HepG2 (cell line): ENCODE measurements at regions not wholly inside any gene's neighbourhood (a gene's known extent, or its start where the extent isn't known, plus 50 kb on each side); places are given as distances from the start of the nearest gene placed in this dataset.

ENCODE experiments used
- ATAC-seq: fragments of 200-7000 bp; cut with Tn5 transposase; 3 replicates; pipeline ENCODE4 v1.9.1; 2020; ENCODE audit warnings: mild to moderate bottlenecking, moderate library complexity
- BruUV-seq: library from RNA; stranded (reverse); fragments of 400-500 nt; replicated peaks from 2 replicates; lab custom pipeline; 2021; lab: Mats Ljungman, UMichigan
- CTCF ChIA-PET: fragments of 300-600 bp; formaldehyde crosslinking; extraction: SDS; loops from one replicate; lab custom pipeline; 2021; ENCODE audit warnings: low total read pairs, inconsistent platforms, low intra/inter-chr PET ratio; lab: Yijun Ruan, JAX
- POLR2A ChIA-PET: fragments of 350-600 bp; sonication (Branson Sonifier 250); formaldehyde crosslinking; loops from one replicate; lab custom pipeline; 2020; ENCODE audit warnings: antibody characterized with exemption, inconsistent platforms; lab: Yijun Ruan, JAX
- DNase-seq: peaks from one replicate; pipeline ENCODE4 v3.0.0-alpha.2; 2015; ENCODE audit warnings: low spot score
- FAIRE-seq: peaks from 3 replicates; lab custom pipeline; 2011; peaks lifted over from hg19 to GRCh38; lab: Jason Lieb, UNC
- H2AFZ ChIP-seq: one replicate; pipeline ENCODE4 v1.6.1; 2011; ENCODE audit warnings: low read length, inconsistent platforms
- H3K27ac ChIP-seq: fragments of 300-600 bp; 3 replicates; pipeline ENCODE4 v1.8.0; 2011; ENCODE audit warnings: mixed run types, mild to moderate bottlenecking, mixed read lengths, low read length, inconsistent platforms; ENCODE audit not compliant: insufficient read depth; ENCODE audit errors: extremely low read length
- H3K27me3 ChIP-seq, 2 experiments: fragments of 200-600 bp in 1 of 2; 2 replicates in 1 of 2; 3 replicates in 1 of 2; pipeline versions ENCODE4 v1.6.0 to v1.8.0; 2011; ENCODE audit warnings: low read length in 2 of 2, mild to moderate bottlenecking in 2 of 2, moderate library complexity in 2 of 2, inconsistent platforms in 1 of 2; ENCODE audit not compliant: insufficient read depth in 2 of 2, control insufficient read depth in 1 of 2
- H3K36me3 ChIP-seq, 2 experiments: fragments of 200-600 bp in 1 of 2; replicated peaks in 1 of 2; 2 replicates in 1 of 2; 3 replicates in 1 of 2; pipeline versions ENCODE4 v1.5.1 to v1.8.0; 2011; ENCODE audit warnings: low read length in 2 of 2, inconsistent platforms in 1 of 2; ENCODE audit not compliant: insufficient read depth in 2 of 2, control insufficient read depth in 1 of 2
- H3K4me1 ChIP-seq: 2 replicates; pipeline ENCODE4 v1.5.1; 2012; ENCODE audit warnings: low read length, inconsistent platforms; ENCODE audit not compliant: insufficient read depth
- H3K4me2 ChIP-seq: 2 replicates; pipeline ENCODE4 v1.6.0; 2011; ENCODE audit warnings: low read depth, low read length, inconsistent platforms
- H3K4me3 ChIP-seq, 3 experiments: fragments of 200-600 bp in 1 of 3; sonication (generic), shearing (Covaris generic) in 1 of 3; replicated peaks in 1 of 3; 2 replicates each; pipeline ENCODE4 v1.5.1; 2011 to 2016; ENCODE audit warnings: low read length in 3 of 3, inconsistent platforms in 2 of 3, low read depth in 2 of 3, mild to moderate bottlenecking in 2 of 3, control low read depth in 1 of 3, mixed read lengths in 1 of 3; ENCODE audit not compliant: insufficient read depth in 1 of 3
- H3K79me2 ChIP-seq: one replicate; pipeline ENCODE4 v1.6.1; 2011; ENCODE audit warnings: low read length, inconsistent platforms; ENCODE audit not compliant: insufficient read depth
- H3K9ac ChIP-seq: 2 replicates; pipeline ENCODE4 v1.6.0; 2011; ENCODE audit warnings: mild to moderate bottlenecking, low read depth, low read length, inconsistent platforms; ENCODE audit not compliant: insufficient read depth
- H3K9me3 ChIP-seq: 2 replicates; pipeline ENCODE4 v1.5.1; 2012; ENCODE audit warnings: mild to moderate bottlenecking, low read length
- H4K20me1 ChIP-seq: 2 replicates; pipeline ENCODE4 v1.6.0; 2011; ENCODE audit warnings: inconsistent platforms, mild to moderate bottlenecking, low read length, moderate library complexity; ENCODE audit not compliant: insufficient read depth
- CBX5 ChIP-seq: sonication (generic); formaldehyde crosslinking; IDR thresholded peaks from 2 replicates; pipeline ENCODE4 v1.4.0; 2020; ENCODE audit warnings: missing genetic modification reagents, borderline replicate concordance
- DDIT3 ChIP-seq: sonication (generic); formaldehyde crosslinking; IDR thresholded peaks from 2 replicates; pipeline ENCODE4 v1.4.0; 2020; ENCODE audit warnings: mild to moderate bottlenecking, missing genetic modification reagents
- HMG20A ChIP-seq: IDR thresholded peaks from 2 replicates; pipeline ENCODE4 v1.6.1; 2016; ENCODE audit warnings: borderline replicate concordance
- SIX1 ChIP-seq: sonication (generic); formaldehyde crosslinking; IDR thresholded peaks from 2 replicates; pipeline ENCODE4 v1.4.0; 2020; ENCODE audit warnings: missing genetic modification reagents, borderline replicate concordance
- SMAD3 ChIP-seq: sonication (generic); formaldehyde crosslinking; IDR thresholded peaks from 2 replicates; pipeline ENCODE4 v1.4.0; 2020; ENCODE audit warnings: missing genetic modification reagents
- TARDBP ChIP-seq: sonication (generic); formaldehyde crosslinking; IDR thresholded peaks from 2 replicates; pipeline ENCODE4 v1.8.0; 2022; ENCODE audit warnings: mild to moderate bottlenecking, missing genetic modification reagents
- ZKSCAN1 ChIP-seq: fragments of 150-350 bp; IDR thresholded peaks from 2 replicates; pipeline ENCODE4 v1.6.1; 2014; ENCODE audit warnings: low read length
- ZNF557 ChIP-seq: sonication (generic); formaldehyde crosslinking; IDR thresholded peaks from 2 replicates; pipeline ENCODE4 v1.4.0; 2020; ENCODE audit warnings: missing genetic modification reagents
- ZNF746 ChIP-seq: sonication (generic); formaldehyde crosslinking; IDR thresholded peaks from 2 replicates; pipeline ENCODE4 v1.8.0; 2022; ENCODE audit warnings: mild to moderate bottlenecking, missing genetic modification reagents
- ZNF773 ChIP-seq: sonication (generic); formaldehyde crosslinking; IDR thresholded peaks from 2 replicates; pipeline ENCODE4 v1.4.0; 2020; ENCODE audit warnings: missing genetic modification reagents, borderline replicate concordance
- WGBS: methylation state at CpG from one replicate; pipeline ENCODE4 v1.1.6; 2017; ENCODE audit warnings: low lambda C conversion rate; 5-methylcytosine and 5-hydroxymethylcytosine counted together
- in situ Hi-C: cut with HindIII; loops from 2 replicates; pipeline ENCODE4 v1.10.0; 2017; ENCODE audit warnings: low pct_unique_long_range_greater_than_20kb; ENCODE audit not compliant: extremely low pct_ligation_motif_present
- intact Hi-C: fragments of 100-400 bp; cut with micrococcal nuclease; formaldehyde crosslinking; loops from one replicate; pipeline ENCODE4 v1.10.0; 2022; ENCODE audit not compliant: unreplicated experiment
- TF ChIP-seq, protein P1 (sequence below): sonication (generic); formaldehyde crosslinking; IDR thresholded peaks from 2 replicates; pipeline ENCODE4 v1.8.1; 2023; ENCODE audit warnings: mild to moderate bottlenecking, missing genetic modification reagents
- TF ChIP-seq, protein P2 (sequence below): sonication (generic); formaldehyde crosslinking; IDR thresholded peaks from 2 replicates; pipeline ENCODE4 v1.4.0; 2020; ENCODE audit warnings: mild to moderate bottlenecking, low read depth, missing genetic modification reagents

GRCh38 chr13:83955011-83955410, 72.7 kb upstream of the SLITRK1 start:
- Histone ChIP-seq H3K27me3 (no peaks in the 10 kb centered on the region), H3K4me3 (no peak overlapping the region), H3K27ac (no peak overlapping the region), H3K79me2 (no peaks in the 10 kb centered on the region), H3K36me3 (no peaks in the 10 kb centered on the region), H3K4me2 (no peak overlapping the region), H2AFZ (no peak overlapping the region), H3K9me3 (no peaks in the 10 kb centered on the region; the same call in 1 of the 2 replicates), H3K4me1 (no peaks in the 10 kb centered on the region), H4K20me1 (no peaks in the 10 kb centered on the region), H3K9ac (no peak overlapping the region)
- in situ Hi-C loops (no loop called here), intact Hi-C loops (no loop called here)
- 16% methylated on average over 3 of the region's 3 CpGs for WGBS
- no peak for DNase-seq
- TF ChIP-seq ZKSCAN1 = no peak
- CTCF ChIA-PET = no interaction called here
- no peak for FAIRE-seq
- POLR2A ChIA-PET = no interaction called here
- no peak for ATAC-seq
- BruUV-seq = no TSS peak

DNA sequence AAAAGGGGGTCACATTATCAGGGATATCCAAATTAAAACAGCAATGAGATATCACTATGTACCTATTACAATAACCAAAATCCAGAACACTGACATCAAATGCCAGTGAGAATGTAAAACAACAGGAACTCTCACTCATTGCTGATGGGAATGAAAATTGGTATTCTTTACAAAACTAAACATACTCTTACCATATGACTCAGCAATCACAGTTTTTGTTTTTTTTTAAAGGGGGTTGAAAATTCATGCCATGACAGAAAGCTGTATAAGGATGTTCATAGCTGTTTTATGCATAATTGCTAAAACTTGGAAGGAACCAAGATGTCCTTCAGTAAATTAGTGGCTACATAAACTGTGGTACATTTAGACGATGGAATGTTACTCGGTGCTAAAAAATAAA, 71.6 kb upstream of the SLITRK1 start:
- WGBS = 13% methylated on average over 2 of the region's 2 CpGs
- ChIA-PET CTCF (no interaction called here), POLR2A (no interaction called here)
- no TSS peak for BruUV-seq
- Histone ChIP-seq H3K79me2 (no peaks in the 10 kb centered on the region), H3K27me3 (no peaks in the 10 kb centered on the region), H3K4me1 (no peaks in the 10 kb centered on the region), H3K9ac (no peak overlapping the region), H3K36me3 (no peaks in the 10 kb centered on the region), H4K20me1 (no peaks in the 10 kb centered on the region), H3K9me3 (no peaks in the 10 kb centered on the region; the same call in 1 of the 2 replicates), H3K4me2 (no peak overlapping the region), H3K27ac (no peak overlapping the region), H3K4me3 (no peak overlapping the region), H2AFZ (no peak overlapping the region)
- in situ Hi-C loops = no loop called here
- ATAC-seq (no peak), DNase-seq (no peak), FAIRE-seq (no peak)
- intact Hi-C loops = no loop called here
- TF ChIP-seq HMG20A (no peak), SMAD3 (CRISPR knock-in tag) (no peak), ZNF773 (CRISPR knock-in tag) (no peak), SIX1 (CRISPR knock-in tag) (no peak), ZNF746 (CRISPR knock-in tag) (no peak), ZNF557 (CRISPR knock-in tag) (no peak), ZKSCAN1 (no peak), DDIT3 (no peak), CBX5 (CRISPR knock-in tag) (no peak), TARDBP (CRISPR knock-in tag) (no peak)
- TF ChIP-seq, protein P1, sequence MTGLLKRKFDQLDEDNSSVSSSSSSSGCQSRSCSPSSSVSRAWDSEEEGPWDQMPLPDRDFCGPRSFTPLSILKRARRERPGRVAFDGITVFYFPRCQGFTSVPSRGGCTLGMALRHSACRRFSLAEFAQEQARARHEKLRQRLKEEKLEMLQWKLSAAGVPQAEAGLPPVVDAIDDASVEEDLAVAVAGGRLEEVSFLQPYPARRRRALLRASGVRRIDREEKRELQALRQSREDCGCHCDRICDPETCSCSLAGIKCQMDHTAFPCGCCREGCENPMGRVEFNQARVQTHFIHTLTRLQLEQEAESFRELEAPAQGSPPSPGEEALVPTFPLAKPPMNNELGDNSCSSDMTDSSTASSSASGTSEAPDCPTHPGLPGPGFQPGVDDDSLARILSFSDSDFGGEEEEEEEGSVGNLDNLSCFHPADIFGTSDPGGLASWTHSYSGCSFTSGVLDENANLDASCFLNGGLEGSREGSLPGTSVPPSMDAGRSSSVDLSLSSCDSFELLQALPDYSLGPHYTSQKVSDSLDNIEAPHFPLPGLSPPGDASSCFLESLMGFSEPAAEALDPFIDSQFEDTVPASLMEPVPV (CRISPR knock-in tag) = no peak
- TF ChIP-seq, protein P2, sequence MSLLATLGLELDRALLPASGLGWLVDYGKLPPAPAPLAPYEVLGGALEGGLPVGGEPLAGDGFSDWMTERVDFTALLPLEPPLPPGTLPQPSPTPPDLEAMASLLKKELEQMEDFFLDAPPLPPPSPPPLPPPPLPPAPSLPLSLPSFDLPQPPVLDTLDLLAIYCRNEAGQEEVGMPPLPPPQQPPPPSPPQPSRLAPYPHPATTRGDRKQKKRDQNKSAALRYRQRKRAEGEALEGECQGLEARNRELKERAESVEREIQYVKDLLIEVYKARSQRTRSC (CRISPR knock-in tag) = no peak
